ENCODE measurements at regions not wholly inside any gene's neighbourhood (a gene's known extent, or its start where the extent isn't known, plus 50 kb on each side); places are given as distances from the start of the nearest gene placed in this dataset.

- TF ChIP-seq CTCF (IDR thresholded peaks at IDR 0.05) (no peak), EP300 (IDR thresholded peaks at IDR 0.05; ENCODE audit: low read depth) (no peak), POLR2A (IDR thresholded peaks at IDR 0.05) (no peak)
These were observed 113.8 kb downstream of the GADD45G start for GRCh38 chr9:89718651-89719050.
